Neural crest cell (in vitro differentiated cells): ENCODE measurements at regions not wholly inside any gene's neighbourhood (a gene's known extent, or its start where the extent isn't known, plus 50 kb on each side); places are given as distances from the start of the nearest gene placed in this dataset.

Experiments
- DNase-seq: peaks from one replicate; pipeline ENCODE4 v3.0.0; 2021; ENCODE audit warnings: low read depth, mixed read lengths, low spot score
- H3K27ac Mint-ChIP-seq: one replicate; pipeline ENCODE4 v1.8.0; 2021; ENCODE audit warnings: mild to moderate bottlenecking, mixed read lengths; ENCODE audit not compliant: unreplicated experiment
- H3K27me3 Mint-ChIP-seq: 2 replicates; pipeline ENCODE4 v1.8.0; 2021; ENCODE audit warnings: low read depth, mild to moderate bottlenecking, mixed read lengths
- H3K36me3 Mint-ChIP-seq: 2 replicates; pipeline ENCODE4 v1.8.0; 2021; ENCODE audit warnings: low read depth, mild to moderate bottlenecking, mixed read lengths
- H3K4me1 Mint-ChIP-seq: 2 replicates; pipeline ENCODE4 v1.8.0; 2021; ENCODE audit warnings: mixed read lengths
- H3K4me3 Mint-ChIP-seq: one replicate; pipeline ENCODE4 v1.8.0; 2021; ENCODE audit warnings: mild to moderate bottlenecking, mixed read lengths
- H3K9me3 Mint-ChIP-seq: 2 replicates; pipeline ENCODE4 v1.8.0; 2021; ENCODE audit warnings: mixed read lengths
- CTCF ChIP-seq: fragments of 200-600 bp; sonication (generic); conservative IDR thresholded peaks from 2 replicates; pipeline ENCODE4 v1.5.0; 2021; ENCODE audit warnings: antibody characterized with exemption, mild to moderate bottlenecking

- H3K9me3 Mint-ChIP-seq = no peaks in the 10 kb centered on the region
- peaks cover 5% of the 10 kb centered on the region for H3K4me1 Mint-ChIP-seq
- H3K27me3 Mint-ChIP-seq = no peaks in the 10 kb centered on the region
- no peak for TF ChIP-seq CTCF
- H3K27ac Mint-ChIP-seq = no peak overlapping the region
- no peak overlapping the region for H3K4me3 Mint-ChIP-seq
- DNase-seq = no peak
- H3K36me3 Mint-ChIP-seq = no peaks in the 10 kb centered on the region
Measured at GRCh38 chr15:39144051-39144450, 436.8 kb upstream of the THBS1 start.

GRCh38 chr15:39144613-39145499 lies 436.0 kb upstream of the THBS1 start:
- Mint-ChIP-seq H3K9me3 (no peaks in the 10 kb centered on the region), H3K4me1 (peaks cover 8% of the 10 kb centered on the region), H3K27me3 (no peaks in the 10 kb centered on the region), H3K36me3 (no peaks in the 10 kb centered on the region), H3K27ac (no peak overlapping the region), H3K4me3 (no peak overlapping the region)
- no peak for TF ChIP-seq CTCF
- DNase-seq = no peak

GRCh38 chr15:39145854-39146625 lies 434.8 kb upstream of the THBS1 start:
- no peak for DNase-seq
- H3K9me3 Mint-ChIP-seq = no peaks in the 10 kb centered on the region
- H3K27ac Mint-ChIP-seq = no peak overlapping the region
- H3K4me1 Mint-ChIP-seq = peaks cover 6% of the 10 kb centered on the region
- no peak for TF ChIP-seq CTCF
- H3K36me3 Mint-ChIP-seq = no peaks in the 10 kb centered on the region
- no peaks in the 10 kb centered on the region for H3K27me3 Mint-ChIP-seq
- no peak overlapping the region for H3K4me3 Mint-ChIP-seq

GRCh38 chr15:39149636-39150150 lies 431.2 kb upstream of the THBS1 start:
- H3K4me1 Mint-ChIP-seq = peaks cover 17% of the 10 kb centered on the region
- no peaks in the 10 kb centered on the region for H3K36me3 Mint-ChIP-seq
- DNase-seq = no peak
- no peak overlapping the region for H3K27ac Mint-ChIP-seq
- no peaks in the 10 kb centered on the region for H3K27me3 Mint-ChIP-seq
- TF ChIP-seq CTCF = no peak
- H3K9me3 Mint-ChIP-seq = no peaks in the 10 kb centered on the region
- no peak overlapping the region for H3K4me3 Mint-ChIP-seq

- Mint-ChIP-seq H3K4me3 (no peak overlapping the region), H3K9me3 (no peaks in the 10 kb centered on the region), H3K4me1 (peaks cover 24% of the 10 kb centered on the region), H3K27ac (no peak overlapping the region), H3K27me3 (no peaks in the 10 kb centered on the region), H3K36me3 (no peaks in the 10 kb centered on the region)
- DNase-seq = no peak
- TF ChIP-seq CTCF = no peak
Measured at GRCh38 chr15:39151545-39151944, 429.3 kb upstream of the THBS1 start.
